A549 (cell line): ENCODE measurements at regions not wholly inside any gene's neighbourhood (a gene's known extent, or its start where the extent isn't known, plus 50 kb on each side); places are given as distances from the start of the nearest gene placed in this dataset.

Source experiments
- EP300 ChIP-seq, 2 experiments: fragments of >200 bp; sonication (Bioruptor Twin); formaldehyde crosslinking; IDR thresholded peaks; 2 replicates in 1 of 2; 3 replicates in 1 of 2; pipeline ENCODE4 v1.6.1; 2016 to 2017
- ESRRA ChIP-seq: fragments of 150-350 bp; IDR thresholded peaks from 2 replicates; pipeline ENCODE4 v1.6.1; 2014; ENCODE audit warnings: mild to moderate bottlenecking, low read length, borderline replicate concordance
- POLR2A ChIP-seq: IDR thresholded peaks from 2 replicates; pipeline ENCODE4 v1.6.1; 2012; ENCODE audit warnings: mild to moderate bottlenecking, low read length
- POLR2AphosphoS2 ChIP-seq: conservative IDR thresholded peaks from 2 replicates; pipeline ENCODE4 v1.6.1; 2012; ENCODE audit warnings: low read length, improper control_type of control experiment, inconsistent platforms
- RCOR1 ChIP-seq: fragments of 150-350 bp; IDR thresholded peaks from 2 replicates; pipeline ENCODE4 v1.6.1; 2014; ENCODE audit warnings: antibody characterized with exemption, low read length, low read depth

- no peak for TF ChIP-seq EP300 (IDR thresholded peaks at IDR 0.05)
- TF ChIP-seq POLR2AphosphoS2, result no peak
- no peak for TF ChIP-seq ESRRA
- TF ChIP-seq POLR2A, result no peak
- no peak for TF ChIP-seq RCOR1
Observed at GRCh38 chr18:6521803-6522418, 107.2 kb upstream of the L3MBTL4 start.
